ENCODE measurements at regions not wholly inside any gene's neighbourhood (a gene's known extent, or its start where the extent isn't known, plus 50 kb on each side); places are given as distances from the start of the nearest gene placed in this dataset.

GRCh38 chr13:37410316-37410715 lies 188.3 kb downstream of the POSTN start:
- Histone ChIP-seq H3K79me1 (ENCODE audit: low read depth, low read length) (no peaks in the 10 kb centered on the region), H3K27me3 (ENCODE audit: control insufficient read depth in 3 of 3, insufficient read depth in 3 of 3, low read depth in 1 of 3, low read length in 3 of 3) (no peaks in the 10 kb centered on the region), H2AFZ (ENCODE audit: low read length) (no peak overlapping the region), H3K23ac (ENCODE audit: low read depth, low read length, poor library complexity) (no peak overlapping the region), H3K4me1 (ENCODE audit: control insufficient read depth in 2 of 2, insufficient read depth in 1 of 2, low read depth in 1 of 2, low read length in 2 of 2) (peaks cover 0 to 5% of the 10 kb centered on the region in 2 donors), H2BK12ac (ENCODE audit: low read length) (no peak overlapping the region), H2BK15ac (ENCODE audit: low read length) (no peak overlapping the region), H3K4ac (ENCODE audit: low read length) (no peak overlapping the region), H3K4me2 (ENCODE audit: insufficient read depth, low read length, poor library complexity, severe bottlenecking) (no peak overlapping the region), H3K9ac (ENCODE audit: low read depth, low read length, poor library complexity) (no peak overlapping the region), H4K91ac (ENCODE audit: low read depth, low read length, poor library complexity) (peak overlapping the region; percentile 65), H3K36me3 (replicated peaks in 1 of 2; ENCODE audit: control insufficient read depth in 2 of 2, insufficient read depth in 2 of 2, low read length in 2 of 2) (no peaks in the 10 kb centered on the region), H3K9me3 (replicated peaks in 1 of 2; ENCODE audit: control insufficient read depth in 2 of 2, insufficient read depth in 1 of 2, low read depth in 1 of 2, low read length in 2 of 2) (no peaks in the 10 kb centered on the region), H2BK5ac (ENCODE audit: low read length) (no peak overlapping the region), H3K27ac (replicated peaks; ENCODE audit: low read length) (no peak overlapping the region), H3K14ac (ENCODE audit: low read length) (no peak overlapping the region), H3K18ac (ENCODE audit: low read length) (peak overlapping the region; percentile 88), H4K8ac (ENCODE audit: low read depth, low read length) (peak overlapping the region; percentile 95), H2BK120ac (ENCODE audit: low read depth, low read length) (no peak overlapping the region), H3K4me3 (ENCODE audit: low read length in 2 of 2) (no peak overlapping the region), H2AK5ac (ENCODE audit: low read depth, low read length) (no peak overlapping the region)
- no peak for DNase-seq (ENCODE audit: low spot score)
- no CpG with 5 or more reads among the region's 6 CpGs for whole genome bisulfite sequencing, 2 donors (ENCODE audit: extremely low coverage in 2 of 2, insufficient read length in 2 of 2, insufficient replicate concordance in 1 of 2)

GRCh38 chr13:37409756-37410155 lies 188.8 kb downstream of the POSTN start:
- Histone ChIP-seq H3K4me3 (ENCODE audit: low read length in 2 of 2) (no peak overlapping the region), H3K4ac (ENCODE audit: low read length) (no peak overlapping the region), H2BK120ac (ENCODE audit: low read depth, low read length) (no peak overlapping the region), H3K23ac (ENCODE audit: low read depth, low read length, poor library complexity) (no peak overlapping the region), H2AK5ac (ENCODE audit: low read depth, low read length) (no peak overlapping the region), H3K18ac (ENCODE audit: low read length) (no peak overlapping the region), H3K14ac (ENCODE audit: low read length) (no peak overlapping the region), H3K27me3 (ENCODE audit: control insufficient read depth in 3 of 3, insufficient read depth in 3 of 3, low read depth in 1 of 3, low read length in 3 of 3) (no peaks in the 10 kb centered on the region), H3K4me2 (ENCODE audit: insufficient read depth, low read length, poor library complexity, severe bottlenecking) (no peak overlapping the region), H4K8ac (ENCODE audit: low read depth, low read length) (no peak overlapping the region), H2BK12ac (ENCODE audit: low read length) (no peak overlapping the region), H3K9ac (ENCODE audit: low read depth, low read length, poor library complexity) (no peak overlapping the region), H3K4me1 (ENCODE audit: control insufficient read depth in 2 of 2, insufficient read depth in 1 of 2, low read depth in 1 of 2, low read length in 2 of 2) (peaks cover 0 to 4% of the 10 kb centered on the region in 2 donors), H2AFZ (ENCODE audit: low read length) (no peak overlapping the region), H2BK5ac (ENCODE audit: low read length) (no peak overlapping the region), H3K9me3 (replicated peaks in 1 of 2; ENCODE audit: control insufficient read depth in 2 of 2, insufficient read depth in 1 of 2, low read depth in 1 of 2, low read length in 2 of 2) (no peaks in the 10 kb centered on the region), H3K27ac (replicated peaks; ENCODE audit: low read length) (no peak overlapping the region), H2BK15ac (ENCODE audit: low read length) (no peak overlapping the region), H4K91ac (ENCODE audit: low read depth, low read length, poor library complexity) (no peak overlapping the region), H3K79me1 (ENCODE audit: low read depth, low read length) (no peaks in the 10 kb centered on the region), H3K36me3 (replicated peaks in 1 of 2; ENCODE audit: control insufficient read depth in 2 of 2, insufficient read depth in 2 of 2, low read length in 2 of 2) (no peaks in the 10 kb centered on the region)
- DNase-seq (ENCODE audit: low spot score) = no peak

DNA sequence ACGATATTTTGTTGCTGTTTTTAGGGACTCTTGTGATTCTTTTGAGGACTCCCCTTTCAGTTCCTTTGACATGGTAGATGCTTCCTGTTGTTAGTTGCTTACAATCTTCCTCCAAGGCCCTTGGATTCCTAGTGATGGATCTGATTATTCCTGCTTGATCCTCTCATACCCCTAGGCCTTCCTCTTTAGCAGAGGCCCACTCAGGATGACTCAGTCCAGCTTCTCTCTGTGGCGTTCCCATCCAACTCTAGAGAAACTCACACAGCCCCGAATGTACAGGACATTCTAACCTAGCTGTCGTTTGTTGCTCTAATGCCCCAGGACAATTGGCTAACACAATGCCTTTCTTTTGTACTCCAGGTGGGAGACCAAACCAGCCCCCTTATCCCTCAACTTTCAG lies 191.4 kb downstream of the POSTN start:
- Histone ChIP-seq H3K27me3 (ENCODE audit: control insufficient read depth in 3 of 3, insufficient read depth in 3 of 3, low read depth in 1 of 3, low read length in 3 of 3) (no peaks in the 10 kb centered on the region), H2AFZ (ENCODE audit: low read length) (no peak overlapping the region), H3K79me1 (ENCODE audit: low read depth, low read length) (no peaks in the 10 kb centered on the region), H3K4me3 (ENCODE audit: low read length in 2 of 2) (no peak overlapping the region), H3K4me2 (ENCODE audit: insufficient read depth, low read length, poor library complexity, severe bottlenecking) (no peak overlapping the region), H3K18ac (ENCODE audit: low read length) (no peak overlapping the region), H3K9ac (ENCODE audit: low read depth, low read length, poor library complexity) (no peak overlapping the region), H3K36me3 (replicated peaks in 1 of 2; ENCODE audit: control insufficient read depth in 2 of 2, insufficient read depth in 2 of 2, low read length in 2 of 2) (no peaks in the 10 kb centered on the region), H2BK120ac (ENCODE audit: low read depth, low read length) (no peak overlapping the region), H3K23ac (ENCODE audit: low read depth, low read length, poor library complexity) (no peak overlapping the region), H2AK5ac (ENCODE audit: low read depth, low read length) (no peak overlapping the region), H2BK12ac (ENCODE audit: low read length) (no peak overlapping the region), H2BK15ac (ENCODE audit: low read length) (no peak overlapping the region), H3K14ac (ENCODE audit: low read length) (no peak overlapping the region), H4K91ac (ENCODE audit: low read depth, low read length, poor library complexity) (no peak overlapping the region), H2BK5ac (ENCODE audit: low read length) (no peak overlapping the region), H3K9me3 (replicated peaks in 1 of 2; ENCODE audit: control insufficient read depth in 2 of 2, insufficient read depth in 1 of 2, low read depth in 1 of 2, low read length in 2 of 2) (no peaks in the 10 kb centered on the region), H3K4me1 (ENCODE audit: control insufficient read depth in 2 of 2, insufficient read depth in 1 of 2, low read depth in 1 of 2, low read length in 2 of 2) (peaks cover 0 to 2% of the 10 kb centered on the region in 2 donors), H4K8ac (ENCODE audit: low read depth, low read length) (no peak overlapping the region), H3K27ac (replicated peaks; ENCODE audit: low read length) (no peak overlapping the region), H3K4ac (ENCODE audit: low read length) (no peak overlapping the region)
- WGBS, 2 donors (ENCODE audit: extremely low coverage in 2 of 2, insufficient read length in 2 of 2, insufficient replicate concordance in 1 of 2) = no CpG with 5 or more reads among the region's 4 CpGs
- DNase-seq (ENCODE audit: low spot score) = no peak

DNA sequence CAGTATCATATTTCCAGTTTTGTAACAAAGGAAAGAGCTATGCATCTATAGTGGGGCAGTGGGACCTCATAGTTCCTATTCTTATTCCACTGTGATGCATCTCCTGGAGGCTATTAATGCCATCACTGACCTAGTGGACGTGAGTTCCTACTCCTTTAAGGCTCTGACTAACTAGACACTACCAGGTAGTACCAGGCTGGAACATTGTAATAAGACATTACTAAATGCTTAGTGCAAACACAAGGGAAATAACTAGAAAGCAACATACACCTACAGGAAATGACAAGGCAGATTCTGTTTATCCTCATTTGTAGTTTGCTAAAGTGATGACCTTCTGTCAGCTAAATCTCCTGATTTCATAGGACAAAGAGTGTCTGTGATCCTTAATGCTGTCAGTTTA lies 192.5 kb downstream of the POSTN start:
- WGBS, 2 donors (ENCODE audit: extremely low coverage in 2 of 2, insufficient read length in 2 of 2, insufficient replicate concordance in 1 of 2) = no CpG with 5 or more reads among the region's 1 CpG
- Histone ChIP-seq H3K4me3 (ENCODE audit: low read length in 2 of 2) (no peak overlapping the region), H2BK120ac (ENCODE audit: low read depth, low read length) (no peak overlapping the region), H3K4ac (ENCODE audit: low read length) (no peak overlapping the region), H2AK5ac (ENCODE audit: low read depth, low read length) (no peak overlapping the region), H3K14ac (ENCODE audit: low read length) (no peak overlapping the region), H3K36me3 (replicated peaks in 1 of 2; ENCODE audit: control insufficient read depth in 2 of 2, insufficient read depth in 2 of 2, low read length in 2 of 2) (no peaks in the 10 kb centered on the region), H3K9ac (ENCODE audit: low read depth, low read length, poor library complexity) (no peak overlapping the region), H3K27me3 (ENCODE audit: control insufficient read depth in 3 of 3, insufficient read depth in 3 of 3, low read depth in 1 of 3, low read length in 3 of 3) (no peaks in the 10 kb centered on the region), H3K4me1 (ENCODE audit: control insufficient read depth in 2 of 2, insufficient read depth in 1 of 2, low read depth in 1 of 2, low read length in 2 of 2) (peaks cover 0 to 2% of the 10 kb centered on the region in 2 donors), H3K27ac (replicated peaks; ENCODE audit: low read length) (no peak overlapping the region), H3K79me1 (ENCODE audit: low read depth, low read length) (no peaks in the 10 kb centered on the region), H3K4me2 (ENCODE audit: insufficient read depth, low read length, poor library complexity, severe bottlenecking) (no peak overlapping the region), H2BK5ac (ENCODE audit: low read length) (no peak overlapping the region), H2BK12ac (ENCODE audit: low read length) (no peak overlapping the region), H3K18ac (ENCODE audit: low read length) (no peak overlapping the region), H2BK15ac (ENCODE audit: low read length) (no peak overlapping the region), H2AFZ (ENCODE audit: low read length) (no peak overlapping the region), H4K91ac (ENCODE audit: low read depth, low read length, poor library complexity) (no peak overlapping the region), H4K8ac (ENCODE audit: low read depth, low read length) (no peak overlapping the region), H3K23ac (ENCODE audit: low read depth, low read length, poor library complexity) (no peak overlapping the region), H3K9me3 (replicated peaks in 1 of 2; ENCODE audit: control insufficient read depth in 2 of 2, insufficient read depth in 1 of 2, low read depth in 1 of 2, low read length in 2 of 2) (no peaks in the 10 kb centered on the region)
- no peak for DNase-seq (ENCODE audit: low spot score)
